ENCODE measurements at regions not wholly inside any gene's neighbourhood (a gene's known extent, or its start where the extent isn't known, plus 50 kb on each side); places are given as distances from the start of the nearest gene placed in this dataset.

GRCh38 chr10:3428826-3429225 lies 256.2 kb upstream of the PITRM1 start:
- Histone ChIP-seq H3K79me2 (ENCODE audit: control insufficient read depth, insufficient read depth, low read length) (no peaks in the 10 kb centered on the region), H3K9me3 (replicated peaks; ENCODE audit: control insufficient read depth, insufficient read depth, low read length) (no peaks in the 10 kb centered on the region), H3K9me1 (replicated peaks; ENCODE audit: control insufficient read depth, extremely low read depth, insufficient read depth, low read length) (no peaks in the 10 kb centered on the region), H3K27ac (ENCODE audit: insufficient read depth, low read depth, low read length) (no peak overlapping the region), H3K27me3 (ENCODE audit: control insufficient read depth in 2 of 2, insufficient read depth in 2 of 2, low read length in 2 of 2) (no peaks in the 10 kb centered on the region), H3K4me2 (ENCODE audit: insufficient read depth, low read length) (no peak overlapping the region), H3K9ac (replicated peaks; ENCODE audit: extremely low read depth, insufficient read depth, low read length) (no peak overlapping the region), H2AFZ (ENCODE audit: low read depth, low read length) (no peak overlapping the region), H3K4me1 (ENCODE audit: control insufficient read depth, extremely low read depth, insufficient read depth, low read length) (peaks cover 38% of the 10 kb centered on the region), H3K36me3 (ENCODE audit: control insufficient read depth in 2 of 2, extremely low read depth in 1 of 2, insufficient read depth in 2 of 2, low read length in 2 of 2) (no peaks in the 10 kb centered on the region), H3K4me3 (replicated peaks in 1 of 3; ENCODE audit: insufficient read depth in 1 of 3, low read depth in 1 of 3, low read length in 3 of 3) (no peak overlapping the region), H4K20me1 (replicated peaks; ENCODE audit: control insufficient read depth, extremely low read depth, insufficient read depth, low read length) (no peaks in the 10 kb centered on the region)
- peak; percentile 38 for FAIRE-seq
- intact Hi-C loops (cut with micrococcal nuclease) (no loop called here), dilution Hi-C loops (cut with MboI; ENCODE audit: extremely low pct_ligation_motif_present, low sequenced_read_pairs) (no loop called here)
- ChIA-PET POLR2A (no interaction called here), CTCF (no interaction called here)
- TF ChIP-seq GATA2 (IDR thresholded peaks at IDR 0.05; ENCODE audit: insufficient read depth, insufficient read length, low read depth, low read length): no peak
- TF ChIP-seq JUN (IDR thresholded peaks at IDR 0.05; ENCODE audit: borderline replicate concordance, insufficient read depth, insufficient read length, low read depth): no peak
- no peak for TF ChIP-seq MYC (IDR thresholded peaks at IDR 0.05; ENCODE audit: low read depth, low read length)
- no peak for TF ChIP-seq FOS (IDR thresholded peaks at IDR 0.05; ENCODE audit: borderline replicate concordance, insufficient read depth, low read length)
- no peak for TF ChIP-seq EZH2 (IDR thresholded peaks at IDR 0.05; ENCODE audit: borderline replicate concordance, low read depth, low read length, severe bottlenecking)
- TF ChIP-seq MAX (IDR thresholded peaks at IDR 0.05; ENCODE audit: insufficient read depth, insufficient read length): no peak
- TF ChIP-seq, protein P1, sequence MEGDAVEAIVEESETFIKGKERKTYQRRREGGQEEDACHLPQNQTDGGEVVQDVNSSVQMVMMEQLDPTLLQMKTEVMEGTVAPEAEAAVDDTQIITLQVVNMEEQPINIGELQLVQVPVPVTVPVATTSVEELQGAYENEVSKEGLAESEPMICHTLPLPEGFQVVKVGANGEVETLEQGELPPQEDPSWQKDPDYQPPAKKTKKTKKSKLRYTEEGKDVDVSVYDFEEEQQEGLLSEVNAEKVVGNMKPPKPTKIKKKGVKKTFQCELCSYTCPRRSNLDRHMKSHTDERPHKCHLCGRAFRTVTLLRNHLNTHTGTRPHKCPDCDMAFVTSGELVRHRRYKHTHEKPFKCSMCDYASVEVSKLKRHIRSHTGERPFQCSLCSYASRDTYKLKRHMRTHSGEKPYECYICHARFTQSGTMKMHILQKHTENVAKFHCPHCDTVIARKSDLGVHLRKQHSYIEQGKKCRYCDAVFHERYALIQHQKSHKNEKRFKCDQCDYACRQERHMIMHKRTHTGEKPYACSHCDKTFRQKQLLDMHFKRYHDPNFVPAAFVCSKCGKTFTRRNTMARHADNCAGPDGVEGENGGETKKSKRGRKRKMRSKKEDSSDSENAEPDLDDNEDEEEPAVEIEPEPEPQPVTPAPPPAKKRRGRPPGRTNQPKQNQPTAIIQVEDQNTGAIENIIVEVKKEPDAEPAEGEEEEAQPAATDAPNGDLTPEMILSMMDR (IDR thresholded peaks at IDR 0.05; ENCODE audit: extremely low read depth in 1 of 2, insufficient read depth in 1 of 2, low read depth in 1 of 2, low read length in 2 of 2): no peak
- TF ChIP-seq POLR2A (IDR thresholded peaks at IDR 0.05; ENCODE audit: low read depth, low read length): no peak
- TF ChIP-seq POLR2AphosphoS5 (IDR thresholded peaks at IDR 0.05; ENCODE audit: insufficient read depth, low read depth, low read length): no peak
- no peak for DNase-seq (ENCODE audit: low read depth, low spot score)
- BruUV-seq (replicated peaks): no TSS peak
